H9 (cell line): ENCODE measurements at regions not wholly inside any gene's neighbourhood (a gene's known extent, or its start where the extent isn't known, plus 50 kb on each side); places are given as distances from the start of the nearest gene placed in this dataset.

Experiments used
- DNase-seq: peaks from one replicate; pipeline ENCODE4 v3.0.0-alpha.2; 2017
- H2AFZ ChIP-seq: one replicate; pipeline ENCODE4 v1.6.1; 2013; ENCODE audit warnings: mild to moderate bottlenecking, low read length, control low read depth, moderate library complexity
- H2AK5ac ChIP-seq: 2 replicates; pipeline ENCODE4 v1.6.1; 2013; ENCODE audit warnings: low read length, control low read depth, mixed read lengths; ENCODE audit not compliant: insufficient read length
- H2BK120ac ChIP-seq: one replicate; pipeline ENCODE4 v1.6.1; 2013; ENCODE audit warnings: low read depth, mild to moderate bottlenecking, low read length, control low read depth, inconsistent platforms; ENCODE audit not compliant: poor library complexity, severe bottlenecking
- H2BK12ac ChIP-seq: 2 replicates; pipeline ENCODE4 v1.6.1; 2013; ENCODE audit warnings: low read length, control low read depth, mixed read lengths, low read depth; ENCODE audit not compliant: insufficient read length
- H2BK15ac ChIP-seq: 2 replicates; pipeline ENCODE4 v1.6.1; 2013; ENCODE audit warnings: low read depth, low read length, control low read depth
- H2BK20ac ChIP-seq: one replicate; pipeline ENCODE4 v1.6.1; 2013; ENCODE audit warnings: low read depth, mild to moderate bottlenecking, low read length, control low read depth, inconsistent platforms; ENCODE audit not compliant: poor library complexity, severe bottlenecking
- H2BK5ac ChIP-seq: 2 replicates; pipeline ENCODE4 v1.6.1; 2013; ENCODE audit warnings: low read length, control low read depth, mixed read lengths; ENCODE audit not compliant: insufficient read length
- H3K14ac ChIP-seq: 2 replicates; pipeline ENCODE4 v1.6.1; 2013; ENCODE audit warnings: low read length, control low read depth; ENCODE audit not compliant: insufficient read depth
- H3K18ac ChIP-seq: 2 replicates; pipeline ENCODE4 v1.6.1; 2013; ENCODE audit warnings: low read depth, mild to moderate bottlenecking, mixed read lengths, low read length, control low read depth; ENCODE audit not compliant: insufficient read length
- H3K23ac ChIP-seq: 2 replicates; pipeline ENCODE4 v1.6.1; 2013; ENCODE audit warnings: low read length, control low read depth, mixed read lengths, low read depth; ENCODE audit not compliant: insufficient read length
- H3K23me2 ChIP-seq: 2 replicates; pipeline ENCODE4 v1.6.1; 2013; ENCODE audit warnings: low read depth, mild to moderate bottlenecking, mixed read lengths, low read length, control low read depth; ENCODE audit not compliant: insufficient read length, poor library complexity, severe bottlenecking
- H3K27ac ChIP-seq: 2 replicates; pipeline ENCODE4 v1.5.1; 2013; ENCODE audit warnings: low read length, control low read depth, mixed read lengths, low read depth; ENCODE audit not compliant: insufficient read length
- H3K27me3 ChIP-seq: 2 replicates; pipeline ENCODE4 v1.6.1; 2013; ENCODE audit warnings: low read length, control low read depth, inconsistent platforms; ENCODE audit not compliant: insufficient read depth
- H3K4ac ChIP-seq: 2 replicates; pipeline ENCODE4 v1.6.1; 2013; ENCODE audit warnings: low read depth, mild to moderate bottlenecking, control low read depth, inconsistent platforms, low read length, moderate library complexity
- H3K4me1 ChIP-seq: 2 replicates; pipeline ENCODE4 v1.6.1; 2013; ENCODE audit warnings: low read length, control low read depth, inconsistent platforms; ENCODE audit not compliant: insufficient read depth
- H3K4me2 ChIP-seq: 2 replicates; pipeline ENCODE4 v1.6.1; 2013; ENCODE audit warnings: low read length, control low read depth, mixed read lengths; ENCODE audit not compliant: insufficient read length, insufficient read depth
- H3K56ac ChIP-seq: 2 replicates; pipeline ENCODE4 v1.6.1; 2013; ENCODE audit warnings: low read depth, mild to moderate bottlenecking, mixed read lengths, low read length, control low read depth; ENCODE audit not compliant: insufficient read length
- H3K79me1 ChIP-seq: 2 replicates; pipeline ENCODE4 v1.6.1; 2013; ENCODE audit warnings: low read depth, mild to moderate bottlenecking, moderate library complexity, low read length, control low read depth, inconsistent platforms; ENCODE audit not compliant: insufficient read depth, poor library complexity, severe bottlenecking
- H3K79me2 ChIP-seq: 2 replicates; pipeline ENCODE4 v1.6.1; 2013; ENCODE audit warnings: low read length, control low read depth, inconsistent platforms; ENCODE audit not compliant: insufficient read depth
- H3K9ac ChIP-seq: 2 replicates; pipeline ENCODE4 v1.6.1; 2013; ENCODE audit warnings: low read length, control low read depth, mixed read lengths; ENCODE audit not compliant: insufficient read length; ENCODE audit errors: extremely low read depth
- H3K9me3 ChIP-seq: one replicate; pipeline ENCODE4 v1.6.1; 2013; ENCODE audit warnings: low read depth, low read length, inconsistent platforms; ENCODE audit not compliant: control insufficient read depth
- H3T11ph ChIP-seq: one replicate; pipeline ENCODE4 v1.6.1; 2013; ENCODE audit warnings: mild to moderate bottlenecking, low read length, control low read depth, inconsistent platforms
- H4K20me1 ChIP-seq: one replicate; pipeline ENCODE4 v1.6.1; 2013; ENCODE audit not compliant: control insufficient read depth, insufficient read length, insufficient read depth
- H4K5ac ChIP-seq: 2 replicates; pipeline ENCODE4 v1.6.1; 2013; ENCODE audit warnings: low read depth, mild to moderate bottlenecking, mixed read lengths, low read length, control low read depth; ENCODE audit not compliant: insufficient read length
- H4K8ac ChIP-seq: replicated peaks from 2 replicates; pipeline ENCODE4 v1.6.1; 2013; ENCODE audit warnings: low read length, control low read depth, mixed read lengths, low read depth; ENCODE audit not compliant: insufficient read length
- H4K91ac ChIP-seq: 2 replicates; pipeline ENCODE4 v1.6.1; 2013; ENCODE audit warnings: low read depth, mild to moderate bottlenecking, moderate library complexity, mixed read lengths, low read length, control low read depth; ENCODE audit not compliant: insufficient read length
- H3K27ac Mint-ChIP-seq, 3 experiments: 2 replicates in 2 of 3; 3 replicates in 1 of 3; pipeline ENCODE4 v1.8.0; 2020 to 2021; ENCODE audit warnings: mixed read lengths in 3 of 3, mild to moderate bottlenecking in 1 of 3, moderate library complexity in 1 of 3
- H3K27me3 Mint-ChIP-seq: 2 replicates; pipeline ENCODE4 v1.8.0; 2021; ENCODE audit warnings: low read depth, mild to moderate bottlenecking, moderate library complexity, mixed read lengths
- H3K36me3 Mint-ChIP-seq, 3 experiments: 2 replicates in 2 of 3; 3 replicates in 1 of 3; pipeline ENCODE4 v1.8.0; 2020 to 2021; ENCODE audit warnings: low read depth in 3 of 3, mixed read lengths in 3 of 3; ENCODE audit not compliant: insufficient read depth in 1 of 3
- H3K4me1 Mint-ChIP-seq, 2 experiments: 2 replicates each; pipeline ENCODE4 v1.8.0; 2020; ENCODE audit warnings: mixed read lengths in 2 of 2
- H3K4me3 Mint-ChIP-seq, 2 experiments: 2 replicates in 1 of 2; 3 replicates in 1 of 2; pipeline ENCODE4 v1.8.0; 2020 to 2021; ENCODE audit warnings: mild to moderate bottlenecking in 2 of 2, mixed read lengths in 2 of 2, moderate library complexity in 1 of 2
- H3K9me3 Mint-ChIP-seq, 2 experiments: 2 replicates in 1 of 2; 3 replicates in 1 of 2; pipeline ENCODE4 v1.8.0; 2020; ENCODE audit warnings: mild to moderate bottlenecking in 2 of 2, mixed read lengths in 2 of 2, moderate library complexity in 1 of 2
- WGBS: extraction: QIAGEN DNeasy Blood & Tissue Kit; methylation state at CpG from one replicate; pipeline ENCODE4 v1.1.7; 2013; ENCODE audit warnings: missing lambda C conversion rate, low lambda C conversion rate, mixed read lengths; ENCODE audit not compliant: insufficient read length; ENCODE audit errors: extremely low coverage; 5-methylcytosine and 5-hydroxymethylcytosine counted together
- TF ChIP-seq, protein P1 (sequence below): fragments of 200-600 bp; sonication (generic); conservative IDR thresholded peaks from 3 replicates; pipeline ENCODE4 v1.8.0; 2021; ENCODE audit warnings: antibody characterized with exemption, mild to moderate bottlenecking

GRCh38 chr2:190792956-190793888 is 87.4 kb upstream of the GLS start:
- Histone ChIP-seq H3K4me2 (no peak overlapping the region), H4K91ac (no peak overlapping the region), H3K56ac (no peak overlapping the region), H3T11ph (no peak overlapping the region), H4K5ac (no peak overlapping the region), H3K4me1 (peaks cover 11% of the 10 kb centered on the region; the same call in 1 of the 2 replicates), H3K9ac (no peak overlapping the region), H3K23ac (no peak overlapping the region), H3K79me1 (no peaks in the 10 kb centered on the region), H2BK15ac (no peak overlapping the region), H3K9me3 (no peaks in the 10 kb centered on the region), H3K23me2 (no peaks in the 10 kb centered on the region), H2AFZ (no peak overlapping the region), H3K4ac (no peak overlapping the region), H2BK12ac (no peak overlapping the region), H2BK5ac (no peak overlapping the region), H3K18ac (no peak overlapping the region), H3K14ac (no peak overlapping the region), H3K27me3 (no peaks in the 10 kb centered on the region), H3K79me2 (no peaks in the 10 kb centered on the region), H2BK120ac (no peak overlapping the region), H4K20me1 (no peaks in the 10 kb centered on the region), H3K27ac (no peak overlapping the region), H4K8ac (no peak overlapping the region), H2AK5ac (no peak overlapping the region), H2BK20ac (no peak overlapping the region)
- TF ChIP-seq, protein P1, sequence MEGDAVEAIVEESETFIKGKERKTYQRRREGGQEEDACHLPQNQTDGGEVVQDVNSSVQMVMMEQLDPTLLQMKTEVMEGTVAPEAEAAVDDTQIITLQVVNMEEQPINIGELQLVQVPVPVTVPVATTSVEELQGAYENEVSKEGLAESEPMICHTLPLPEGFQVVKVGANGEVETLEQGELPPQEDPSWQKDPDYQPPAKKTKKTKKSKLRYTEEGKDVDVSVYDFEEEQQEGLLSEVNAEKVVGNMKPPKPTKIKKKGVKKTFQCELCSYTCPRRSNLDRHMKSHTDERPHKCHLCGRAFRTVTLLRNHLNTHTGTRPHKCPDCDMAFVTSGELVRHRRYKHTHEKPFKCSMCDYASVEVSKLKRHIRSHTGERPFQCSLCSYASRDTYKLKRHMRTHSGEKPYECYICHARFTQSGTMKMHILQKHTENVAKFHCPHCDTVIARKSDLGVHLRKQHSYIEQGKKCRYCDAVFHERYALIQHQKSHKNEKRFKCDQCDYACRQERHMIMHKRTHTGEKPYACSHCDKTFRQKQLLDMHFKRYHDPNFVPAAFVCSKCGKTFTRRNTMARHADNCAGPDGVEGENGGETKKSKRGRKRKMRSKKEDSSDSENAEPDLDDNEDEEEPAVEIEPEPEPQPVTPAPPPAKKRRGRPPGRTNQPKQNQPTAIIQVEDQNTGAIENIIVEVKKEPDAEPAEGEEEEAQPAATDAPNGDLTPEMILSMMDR: no peak
- no peaks in the 10 kb centered on the region for H3K9me3 Mint-ChIP-seq
- no peak overlapping the region; a peak in 1 of 5 replicates for H3K4me3 Mint-ChIP-seq
- no peak overlapping the region; a peak in 1 of 7 replicates for H3K27ac Mint-ChIP-seq
- no CpG with 5 or more reads among the region's 9 CpGs for WGBS
- H3K36me3 Mint-ChIP-seq: peaks cover 0 to 4% (median 0%) of the 10 kb centered on the region in 3 experiments; a peak in 2 of 7 replicates
- H3K27me3 Mint-ChIP-seq: no peaks in the 10 kb centered on the region
- no peak for DNase-seq
- H3K4me1 Mint-ChIP-seq: peaks cover 29 to 33% of the 10 kb centered on the region in 2 experiments
